HEK293 (cell line): ENCODE measurements at regions not wholly inside any gene's neighbourhood (a gene's known extent, or its start where the extent isn't known, plus 50 kb on each side); places are given as distances from the start of the nearest gene placed in this dataset.

Experiments used
- CTCF ChIA-PET: fragments of 350-600 bp; formaldehyde crosslinking; extraction: SDS; loops from one replicate; lab custom pipeline; 2021; ENCODE audit warnings: antibody characterized with exemption; lab: Yijun Ruan, JAX
- POLR2A ChIA-PET: fragments of 300-600 bp; formaldehyde crosslinking; extraction: SDS; loops from one replicate; lab custom pipeline; 2020; ENCODE audit warnings: antibody characterized with exemption, inconsistent platforms; lab: Yijun Ruan, JAX
- H3K27ac ChIP-seq: fragments of 200-500 bp; sonication (Bioruptor generic); 2 replicates; pipeline ENCODE4 v1.5.1; 2014; ENCODE audit warnings: low read depth, low read length, control low read depth, inconsistent platforms; ENCODE audit errors: extremely low read depth
- H3K36me3 ChIP-seq, 2 experiments: fragments of 200-500 bp in 1 of 2; sonication (Bioruptor generic) in 1 of 2; 1 replicate in 1 of 2; 2 replicates in 1 of 2; pipeline ENCODE4 v1.5.1; 2014 to 2017; ENCODE audit warnings: inconsistent platforms in 2 of 2, low read length in 2 of 2; ENCODE audit not compliant: control insufficient read depth in 2 of 2, insufficient read depth in 1 of 2
- H3K4me1 ChIP-seq: fragments of 200-500 bp; sonication (Bioruptor generic); 2 replicates; pipeline ENCODE4 v1.5.1; 2014; ENCODE audit warnings: mild to moderate bottlenecking, low read length, inconsistent platforms; ENCODE audit not compliant: control insufficient read depth, insufficient read depth
- H3K4me3 ChIP-seq: 2 replicates; pipeline ENCODE4 v1.5.1; 2011; ENCODE audit warnings: low read depth, mild to moderate bottlenecking, control low read depth, low read length, moderate library complexity
- H3K9me3 ChIP-seq: fragments of 200-500 bp; sonication (Bioruptor generic); 2 replicates; pipeline ENCODE4 v1.5.1; 2014; ENCODE audit warnings: low read depth, low read length, inconsistent platforms; ENCODE audit not compliant: control insufficient read depth, insufficient read depth
- FEZF1 ChIP-seq: fragments of 450-650 bp; formaldehyde crosslinking; IDR thresholded peaks from 2 replicates; pipeline ENCODE4 v1.5.1; 2016; ENCODE audit warnings: missing biosample characterization, missing genetic modification characterization
- HOXA7 ChIP-seq: sonication (generic); formaldehyde crosslinking; IDR thresholded peaks from 2 replicates; pipeline ENCODE4 v1.8.1; 2022; ENCODE audit warnings: missing genetic modification reagents, borderline replicate concordance
- MZF1 ChIP-seq: fragments of 450-650 bp; formaldehyde crosslinking; IDR thresholded peaks from 2 replicates; pipeline ENCODE4 v1.5.1; 2017; ENCODE audit warnings: missing biosample characterization, missing genetic modification characterization, borderline replicate concordance
- SP3 ChIP-seq: fragments of 450-650 bp; formaldehyde crosslinking; IDR thresholded peaks from 2 replicates; pipeline ENCODE4 v1.5.1; 2016; ENCODE audit warnings: missing biosample characterization, missing genetic modification characterization
- TCF7L2 ChIP-seq: IDR thresholded peaks from 2 replicates; pipeline ENCODE4 v1.6.1; 2011; ENCODE audit warnings: low read depth, mild to moderate bottlenecking, inconsistent platforms, low read length, moderate library complexity, borderline replicate concordance
- ZBTB1 ChIP-seq: fragments of 450-650 bp; formaldehyde crosslinking; IDR thresholded peaks from 2 replicates; pipeline ENCODE4 v1.5.1; 2016; ENCODE audit warnings: missing biosample characterization, missing genetic modification characterization
- ZIC2 ChIP-seq: fragments of 450-650 bp; formaldehyde crosslinking; IDR thresholded peaks from 2 replicates; pipeline ENCODE4 v1.5.1; 2016; ENCODE audit warnings: missing biosample characterization, missing genetic modification characterization
- ZNF112 ChIP-seq: fragments of 450-650 bp; formaldehyde crosslinking; IDR thresholded peaks from 2 replicates; pipeline ENCODE4 v1.5.0; 2017; ENCODE audit warnings: missing biosample characterization, missing genetic modification characterization
- ZNF133 ChIP-seq: fragments of 450-650 bp; formaldehyde crosslinking; IDR thresholded peaks from 2 replicates; pipeline ENCODE4 v1.5.1; 2016; ENCODE audit warnings: missing biosample characterization, missing genetic modification characterization
- ZNF155 ChIP-seq: fragments of 450-650 bp; formaldehyde crosslinking; IDR thresholded peaks from 2 replicates; pipeline ENCODE4 v1.5.1; 2016; ENCODE audit warnings: missing biosample characterization, missing genetic modification characterization
- ZNF157 ChIP-seq: fragments of 450-650 bp; formaldehyde crosslinking; IDR thresholded peaks from 2 replicates; pipeline ENCODE4 v1.5.1; 2016; ENCODE audit warnings: missing biosample characterization, missing genetic modification characterization
- ZNF16 ChIP-seq: fragments of 450-650 bp; formaldehyde crosslinking; IDR thresholded peaks from 2 replicates; pipeline ENCODE4 v1.5.1; 2016; ENCODE audit warnings: low read depth, missing biosample characterization, missing genetic modification characterization
- ZNF174 ChIP-seq: fragments of 450-650 bp; formaldehyde crosslinking; IDR thresholded peaks from 2 replicates; pipeline ENCODE4 v1.5.0; 2017; ENCODE audit warnings: missing biosample characterization, mild to moderate bottlenecking, missing genetic modification characterization
- ZNF214 ChIP-seq: fragments of 450-650 bp; formaldehyde crosslinking; IDR thresholded peaks from 2 replicates; pipeline ENCODE4 v1.5.1; 2017; ENCODE audit warnings: missing biosample characterization, mild to moderate bottlenecking, missing genetic modification characterization, borderline replicate concordance
- ZNF350 ChIP-seq: fragments of 450-650 bp; formaldehyde crosslinking; IDR thresholded peaks from 2 replicates; pipeline ENCODE4 v1.5.0; 2017; ENCODE audit warnings: missing biosample characterization, mild to moderate bottlenecking, missing genetic modification characterization
- ZNF366 ChIP-seq: fragments of 450-650 bp; formaldehyde crosslinking; conservative IDR thresholded peaks from 2 replicates; pipeline ENCODE4 v1.5.1; 2016; ENCODE audit warnings: missing biosample characterization, missing genetic modification characterization
- ZNF391 ChIP-seq: fragments of 450-650 bp; formaldehyde crosslinking; IDR thresholded peaks from 2 replicates; pipeline ENCODE4 v1.5.1; 2016; ENCODE audit warnings: low read depth, missing biosample characterization, missing genetic modification characterization, borderline replicate concordance
- ZNF596 ChIP-seq: fragments of 450-650 bp; IDR thresholded peaks from 2 replicates; pipeline ENCODE4 v1.5.0; 2018; ENCODE audit warnings: missing biosample characterization, mild to moderate bottlenecking, missing genetic modification characterization, moderate library complexity
- ZNF610 ChIP-seq: fragments of 450-650 bp; formaldehyde crosslinking; IDR thresholded peaks from 2 replicates; pipeline ENCODE4 v1.5.1; 2016; ENCODE audit warnings: missing biosample characterization, missing genetic modification characterization, borderline replicate concordance
- ZNF664 ChIP-seq: fragments of 450-650 bp; formaldehyde crosslinking; IDR thresholded peaks from 2 replicates; pipeline ENCODE4 v1.5.1; 2016; ENCODE audit warnings: missing biosample characterization, missing genetic modification characterization
- ZNF677 ChIP-seq: fragments of 450-650 bp; IDR thresholded peaks from 2 replicates; pipeline ENCODE4 v1.5.0; 2018; ENCODE audit warnings: missing biosample characterization, mild to moderate bottlenecking, missing genetic modification characterization, moderate library complexity
- ZNF768 ChIP-seq: fragments of 450-650 bp; formaldehyde crosslinking; IDR thresholded peaks from 2 replicates; pipeline ENCODE4 v1.5.1; 2018; ENCODE audit warnings: missing biosample characterization, mild to moderate bottlenecking, missing genetic modification characterization
- ZNF791 ChIP-seq: fragments of 450-650 bp; formaldehyde crosslinking; IDR thresholded peaks from 2 replicates; pipeline ENCODE4 v1.5.1; 2016; ENCODE audit warnings: missing biosample characterization, missing genetic modification characterization
- TF ChIP-seq, protein P1 (sequence below): fragments of 450-650 bp; IDR thresholded peaks from 2 replicates; pipeline ENCODE4 v1.5.1; 2018; ENCODE audit warnings: missing biosample characterization, missing genetic modification characterization
- TF ChIP-seq, protein P2 (sequence below): sonication (generic); formaldehyde crosslinking; IDR thresholded peaks from 2 replicates; pipeline ENCODE4 v1.8.1; 2022; ENCODE audit warnings: mild to moderate bottlenecking, moderate library complexity, missing genetic modification reagents
- TF ChIP-seq, protein P3 (sequence below): fragments of 450-650 bp; formaldehyde crosslinking; IDR thresholded peaks from 2 replicates; pipeline ENCODE4 v1.5.1; 2016; ENCODE audit warnings: missing biosample characterization, missing genetic modification characterization
- TF ChIP-seq, protein P4 (sequence below): fragments of 450-650 bp; formaldehyde crosslinking; IDR thresholded peaks from 2 replicates; pipeline ENCODE4 v1.5.1; 2017; ENCODE audit warnings: missing biosample characterization, missing genetic modification characterization

DNA sequence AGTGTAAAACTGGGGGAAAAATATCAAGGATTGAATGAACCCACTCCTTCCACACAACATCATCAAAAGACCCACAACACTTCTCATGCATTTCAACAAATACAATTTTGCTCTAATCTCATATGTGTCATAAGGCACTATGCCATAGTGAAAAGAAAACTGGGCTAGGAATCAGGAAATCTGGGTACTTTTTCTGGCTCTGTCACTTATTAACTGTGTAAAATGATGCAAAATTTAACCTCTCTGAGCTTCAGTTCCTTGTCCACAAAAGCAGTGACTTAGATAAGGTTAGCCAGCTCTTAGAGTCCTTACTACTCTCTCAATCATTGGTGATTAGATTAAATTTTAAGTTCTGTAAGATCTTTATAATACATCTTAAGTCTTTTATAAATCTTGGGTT lies 250.5 kb upstream of the SOX5 start (continued):
- TF ChIP-seq, protein P1, sequence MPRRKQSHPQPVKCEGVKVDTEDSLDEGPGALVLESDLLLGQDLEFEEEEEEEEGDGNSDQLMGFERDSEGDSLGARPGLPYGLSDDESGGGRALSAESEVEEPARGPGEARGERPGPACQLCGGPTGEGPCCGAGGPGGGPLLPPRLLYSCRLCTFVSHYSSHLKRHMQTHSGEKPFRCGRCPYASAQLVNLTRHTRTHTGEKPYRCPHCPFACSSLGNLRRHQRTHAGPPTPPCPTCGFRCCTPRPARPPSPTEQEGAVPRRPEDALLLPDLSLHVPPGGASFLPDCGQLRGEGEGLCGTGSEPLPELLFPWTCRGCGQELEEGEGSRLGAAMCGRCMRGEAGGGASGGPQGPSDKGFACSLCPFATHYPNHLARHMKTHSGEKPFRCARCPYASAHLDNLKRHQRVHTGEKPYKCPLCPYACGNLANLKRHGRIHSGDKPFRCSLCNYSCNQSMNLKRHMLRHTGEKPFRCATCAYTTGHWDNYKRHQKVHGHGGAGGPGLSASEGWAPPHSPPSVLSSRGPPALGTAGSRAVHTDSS = no peak
- TF ChIP-seq ZNF664 (tag by site-specific recombination) (no peak), ZNF214 (no peak)
- TF ChIP-seq, all 188 proteins: peak for 0

DNA sequence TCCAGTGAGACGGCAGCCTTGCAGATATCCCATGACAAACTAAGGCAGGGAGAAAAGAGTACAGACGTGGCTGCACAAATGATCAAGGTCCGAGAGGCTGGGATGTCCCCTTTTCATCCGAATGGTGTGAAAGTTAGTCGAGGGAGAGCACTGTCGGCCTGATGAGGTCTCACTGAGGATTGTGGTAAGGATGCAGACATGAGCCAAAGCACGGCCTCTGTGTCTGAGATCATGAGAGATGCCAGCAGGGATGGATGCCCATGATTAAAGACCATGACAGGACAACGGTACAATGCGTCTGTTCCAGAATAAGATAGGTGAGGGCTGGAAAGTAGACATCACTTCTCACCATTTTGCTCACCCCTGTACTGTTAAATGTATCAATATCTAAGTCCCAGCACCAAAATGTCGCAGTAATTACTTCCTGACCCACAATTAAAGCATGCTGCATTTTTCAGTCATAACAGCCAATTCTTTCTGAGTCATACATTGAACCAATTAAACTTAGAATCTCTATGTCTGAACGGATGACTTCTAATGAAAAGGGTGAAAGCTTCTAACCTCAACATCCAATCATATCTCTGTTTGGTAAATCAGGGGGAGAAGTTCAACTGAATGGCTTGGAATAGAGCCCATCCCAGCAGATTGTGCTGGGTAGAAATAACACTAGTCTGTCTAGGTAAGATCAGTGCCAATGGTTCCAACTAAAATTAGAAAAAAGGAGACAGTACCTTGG lies 249.6 kb upstream of the SOX5 start:
- CTCF ChIA-PET = no interaction called here
- POLR2A ChIA-PET = no interaction called here
- TF ChIP-seq, protein P2, sequence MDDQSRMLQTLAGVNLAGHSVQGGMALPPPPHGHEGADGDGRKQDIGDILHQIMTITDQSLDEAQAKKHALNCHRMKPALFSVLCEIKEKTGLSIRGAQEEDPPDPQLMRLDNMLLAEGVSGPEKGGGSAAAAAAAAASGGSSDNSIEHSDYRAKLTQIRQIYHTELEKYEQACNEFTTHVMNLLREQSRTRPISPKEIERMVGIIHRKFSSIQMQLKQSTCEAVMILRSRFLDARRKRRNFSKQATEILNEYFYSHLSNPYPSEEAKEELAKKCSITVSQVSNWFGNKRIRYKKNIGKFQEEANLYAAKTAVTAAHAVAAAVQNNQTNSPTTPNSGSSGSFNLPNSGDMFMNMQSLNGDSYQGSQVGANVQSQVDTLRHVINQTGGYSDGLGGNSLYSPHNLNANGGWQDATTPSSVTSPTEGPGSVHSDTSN (CRISPR knock-in tag) = no peak
- TF ChIP-seq ZNF155 (tag by site-specific recombination) (no peak), ZNF791 (tag by site-specific recombination) (no peak), ZNF768 (tag by site-specific recombination) (no peak), ZNF610 (tag by site-specific recombination) (no peak), MZF1 (tag by site-specific recombination) (no peak), ZNF174 (tag by site-specific recombination) (no peak), ZNF16 (tag by site-specific recombination) (no peak), ZBTB1 (tag by site-specific recombination) (no peak), FEZF1 (tag by site-specific recombination) (no peak), ZNF112 (tag by site-specific recombination) (no peak), ZNF391 (tag by site-specific recombination) (no peak), ZNF133 (no peak)
- Histone ChIP-seq H3K36me3 (no peaks in the 10 kb centered on the region), H3K4me1 (no peaks in the 10 kb centered on the region), H3K9me3 (no peaks in the 10 kb centered on the region), H3K4me3 (no peak overlapping the region), H3K27ac (no peak overlapping the region)

DNA sequence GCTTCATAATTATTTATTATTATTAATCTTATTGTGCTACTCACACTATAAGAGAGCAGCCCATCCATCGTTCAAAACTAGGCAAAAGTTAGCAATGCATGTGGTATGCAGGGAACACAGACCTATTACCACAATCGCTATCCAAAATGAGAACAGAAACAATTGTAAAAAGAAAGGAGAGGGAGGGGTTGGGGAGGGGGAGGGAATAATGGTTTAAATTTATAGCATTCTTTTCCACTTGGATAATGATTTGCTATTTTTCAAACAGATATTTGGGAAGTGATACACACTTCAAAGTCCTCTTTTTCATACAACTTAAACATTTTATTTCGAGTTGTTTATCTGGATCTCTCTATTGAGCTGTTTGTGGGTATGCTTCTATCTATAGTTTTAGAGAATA lies 248.6 kb upstream of the SOX5 start:
- POLR2A ChIA-PET = no interaction called here
- Histone ChIP-seq H3K9me3 (no peaks in the 10 kb centered on the region), H3K4me1 (no peaks in the 10 kb centered on the region), H3K36me3 (no peaks in the 10 kb centered on the region), H3K4me3 (no peak overlapping the region), H3K27ac (no peak overlapping the region)
- CTCF ChIA-PET = no interaction called here
- TF ChIP-seq ZNF350 (no peak), ZNF157 (no peak), TCF7L2 (no peak), HOXA7 (no peak), ZNF677 (no peak), ZIC2 (tag by site-specific recombination) (no peak), ZNF133 (no peak), ZNF596 (tag by site-specific recombination) (no peak), SP3 (tag by site-specific recombination) (no peak), ZNF366 (tag by site-specific recombination) (no peak)
- TF ChIP-seq, protein P3, sequence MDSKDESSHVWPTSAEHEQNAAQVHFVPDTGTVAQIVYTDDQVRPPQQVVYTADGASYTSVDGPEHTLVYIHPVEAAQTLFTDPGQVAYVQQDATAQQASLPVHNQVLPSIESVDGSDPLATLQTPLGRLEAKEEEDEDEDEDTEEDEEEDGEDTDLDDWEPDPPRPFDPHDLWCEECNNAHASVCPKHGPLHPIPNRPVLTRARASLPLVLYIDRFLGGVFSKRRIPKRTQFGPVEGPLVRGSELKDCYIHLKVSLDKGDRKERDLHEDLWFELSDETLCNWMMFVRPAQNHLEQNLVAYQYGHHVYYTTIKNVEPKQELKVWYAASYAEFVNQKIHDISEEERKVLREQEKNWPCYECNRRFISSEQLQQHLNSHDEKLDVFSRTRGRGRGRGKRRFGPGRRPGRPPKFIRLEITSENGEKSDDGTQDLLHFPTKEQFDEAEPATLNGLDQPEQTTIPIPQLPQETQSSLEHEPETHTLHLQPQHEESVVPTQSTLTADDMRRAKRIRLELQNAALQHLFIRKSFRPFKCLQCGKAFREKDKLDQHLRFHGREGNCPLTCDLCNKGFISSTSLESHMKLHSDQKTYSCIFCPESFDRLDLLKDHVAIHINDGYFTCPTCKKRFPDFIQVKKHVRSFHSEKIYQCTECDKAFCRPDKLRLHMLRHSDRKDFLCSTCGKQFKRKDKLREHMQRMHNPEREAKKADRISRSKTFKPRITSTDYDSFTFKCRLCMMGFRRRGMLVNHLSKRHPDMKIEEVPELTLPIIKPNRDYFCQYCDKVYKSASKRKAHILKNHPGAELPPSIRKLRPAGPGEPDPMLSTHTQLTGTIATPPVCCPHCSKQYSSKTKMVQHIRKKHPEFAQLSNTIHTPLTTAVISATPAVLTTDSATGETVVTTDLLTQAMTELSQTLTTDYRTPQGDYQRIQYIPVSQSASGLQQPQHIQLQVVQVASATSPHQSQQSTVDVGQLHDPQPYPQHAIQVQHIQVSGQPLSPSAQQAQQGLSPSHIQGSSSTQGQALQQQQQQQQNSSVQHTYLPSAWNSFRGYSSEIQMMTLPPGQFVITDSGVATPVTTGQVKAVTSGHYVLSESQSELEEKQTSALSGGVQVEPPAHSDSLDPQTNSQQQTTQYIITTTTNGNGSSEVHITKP (tag by site-specific recombination) = no peak
- TF ChIP-seq, protein P4, sequence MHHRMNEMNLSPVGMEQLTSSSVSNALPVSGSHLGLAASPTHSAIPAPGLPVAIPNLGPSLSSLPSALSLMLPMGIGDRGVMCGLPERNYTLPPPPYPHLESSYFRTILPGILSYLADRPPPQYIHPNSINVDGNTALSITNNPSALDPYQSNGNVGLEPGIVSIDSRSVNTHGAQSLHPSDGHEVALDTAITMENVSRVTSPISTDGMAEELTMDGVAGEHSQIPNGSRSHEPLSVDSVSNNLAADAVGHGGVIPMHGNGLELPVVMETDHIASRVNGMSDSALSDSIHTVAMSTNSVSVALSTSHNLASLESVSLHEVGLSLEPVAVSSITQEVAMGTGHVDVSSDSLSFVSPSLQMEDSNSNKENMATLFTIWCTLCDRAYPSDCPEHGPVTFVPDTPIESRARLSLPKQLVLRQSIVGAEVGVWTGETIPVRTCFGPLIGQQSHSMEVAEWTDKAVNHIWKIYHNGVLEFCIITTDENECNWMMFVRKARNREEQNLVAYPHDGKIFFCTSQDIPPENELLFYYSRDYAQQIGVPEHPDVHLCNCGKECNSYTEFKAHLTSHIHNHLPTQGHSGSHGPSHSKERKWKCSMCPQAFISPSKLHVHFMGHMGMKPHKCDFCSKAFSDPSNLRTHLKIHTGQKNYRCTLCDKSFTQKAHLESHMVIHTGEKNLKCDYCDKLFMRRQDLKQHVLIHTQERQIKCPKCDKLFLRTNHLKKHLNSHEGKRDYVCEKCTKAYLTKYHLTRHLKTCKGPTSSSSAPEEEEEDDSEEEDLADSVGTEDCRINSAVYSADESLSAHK (tag by site-specific recombination) = no peak
